ENCODE measurements at regions not wholly inside any gene's neighbourhood (a gene's known extent, or its start where the extent isn't known, plus 50 kb on each side); places are given as distances from the start of the nearest gene placed in this dataset.

GRCh38 chr13:106401081-106401480 lies 134.4 kb downstream of the EFNB2 start:
- WGBS, 2 donors (ENCODE audit: low coverage in 1 of 2): 35 to 60% methylated on average over 2 to 3 of the region's 3 CpGs
- Histone ChIP-seq H3K9me3 (no peaks in the 10 kb centered on the region), H3K4me1 (no peaks in the 10 kb centered on the region)

GRCh38 chr13:106400289-106400688 lies 135.2 kb downstream of the EFNB2 start:
- H3K9me3 ChIP-seq: no peaks in the 10 kb centered on the region
- H3K27ac ChIP-seq: no peak overlapping the region
- TF ChIP-seq EP300 (IDR thresholded peaks at IDR 0.05): no peak
- TF ChIP-seq POLR2AphosphoS5 (IDR thresholded peaks at IDR 0.05): no peak
- no peak for TF ChIP-seq POLR2A (IDR thresholded peaks at IDR 0.05)
- TF ChIP-seq CTCF (IDR thresholded peaks at IDR 0.05): no peak
- ATAC-seq: no peak
- 56% methylated on average over 1 of the region's 1 CpG; no CpG with 5 or more reads in 1 of the 2 donors for WGBS, 2 donors (ENCODE audit: low coverage in 1 of 2)
- H3K27me3 ChIP-seq: no peaks in the 10 kb centered on the region
- no peaks in the 10 kb centered on the region for H3K4me1 ChIP-seq
- H3K4me3 ChIP-seq: no peak overlapping the region
- H3K36me3 ChIP-seq: no peaks in the 10 kb centered on the region

More at GRCh38 chr13:106401081-106401480, 134.4 kb downstream of the EFNB2 start:
- TF ChIP-seq POLR2AphosphoS5 (IDR thresholded peaks at IDR 0.05): no peak
- no peak for TF ChIP-seq EP300 (IDR thresholded peaks at IDR 0.05)
- Histone ChIP-seq H3K27me3 (no peaks in the 10 kb centered on the region), H3K27ac (no peak overlapping the region), H3K36me3 (no peaks in the 10 kb centered on the region), H3K4me3 (no peak overlapping the region)
- no peak for ATAC-seq

GRCh38 chr13:106398289-106398688 lies 137.2 kb downstream of the EFNB2 start:
- no peaks in the 10 kb centered on the region for H3K36me3 ChIP-seq
- TF ChIP-seq POLR2A (IDR thresholded peaks at IDR 0.05) (no peak), CTCF (IDR thresholded peaks at IDR 0.05) (no peak), EP300 (IDR thresholded peaks at IDR 0.05) (no peak), POLR2AphosphoS5 (IDR thresholded peaks at IDR 0.05) (no peak)
- H3K4me1 ChIP-seq: no peaks in the 10 kb centered on the region
- 83 to 92% methylated on average over 1 of the region's 1 CpG for WGBS, 2 donors (ENCODE audit: low coverage in 1 of 2)
- no peak overlapping the region for H3K4me3 ChIP-seq
- H3K9me3 ChIP-seq: no peaks in the 10 kb centered on the region
- no peak overlapping the region for H3K27ac ChIP-seq
- H3K27me3 ChIP-seq: no peaks in the 10 kb centered on the region
- no peak for ATAC-seq

GRCh38 chr13:106393776-106394175 lies 141.7 kb downstream of the EFNB2 start:
- Histone ChIP-seq H3K4me1 (no peaks in the 10 kb centered on the region), H3K9me3 (no peaks in the 10 kb centered on the region), H3K27me3 (no peaks in the 10 kb centered on the region), H3K36me3 (no peaks in the 10 kb centered on the region), H3K4me3 (no peak overlapping the region), H3K27ac (no peak overlapping the region)
- TF ChIP-seq EP300 (IDR thresholded peaks at IDR 0.05): no peak
- no peak for TF ChIP-seq POLR2A (IDR thresholded peaks at IDR 0.05)
- no peak for TF ChIP-seq POLR2AphosphoS5 (IDR thresholded peaks at IDR 0.05)
- no peak for TF ChIP-seq CTCF (IDR thresholded peaks at IDR 0.05)
- no peak for ATAC-seq
- 86% methylated on average over 1 to 4 of the region's 4 CpGs for WGBS, 2 donors (ENCODE audit: low coverage in 1 of 2)

GRCh38 chr13:106391681-106392080 lies 143.8 kb downstream of the EFNB2 start:
- Histone ChIP-seq H3K9me3 (no peaks in the 10 kb centered on the region), H3K27me3 (no peaks in the 10 kb centered on the region), H3K4me3 (no peak overlapping the region), H3K4me1 (no peaks in the 10 kb centered on the region), H3K27ac (no peak overlapping the region), H3K36me3 (no peaks in the 10 kb centered on the region)
- WGBS, 2 donors (ENCODE audit: low coverage in 1 of 2): 85 to 100% methylated on average over 4 of the region's 6 CpGs
- no peak for TF ChIP-seq CTCF (IDR thresholded peaks at IDR 0.05)
- TF ChIP-seq POLR2A (IDR thresholded peaks at IDR 0.05): no peak
- no peak for TF ChIP-seq EP300 (IDR thresholded peaks at IDR 0.05)
- no peak for TF ChIP-seq POLR2AphosphoS5 (IDR thresholded peaks at IDR 0.05)
- ATAC-seq: no peak

All from gastroesophageal sphincter (tissue), 4 donors.